Kidney (tissue), 13 donors: ENCODE measurements at regions not wholly inside any gene's neighbourhood (a gene's known extent, or its start where the extent isn't known, plus 50 kb on each side); places are given as distances from the start of the nearest gene placed in this dataset.
A peak's percentile ranks its signal among the peaks of the same experiment; 100 is the strongest.

Source experiments
- DNase-seq, 5 donors: peaks; one replicate each; pipeline ENCODE4 v3.0.0-alpha.2; 2013 to 2020
- FAIRE-seq: peaks from 2 replicates; lab custom pipeline; 2012; peaks lifted over from hg19 to GRCh38; lab: Jason Lieb, UNC
- H3K27ac ChIP-seq, 2 donors: one replicate each; pipeline ENCODE4 v1.7.0; 2013; ENCODE audit warnings: low read depth in 2 of 2, low read length in 2 of 2, inconsistent platforms in 1 of 2
- H3K27me3 ChIP-seq: one replicate; pipeline ENCODE4 v1.7.1; 2013; ENCODE audit warnings: low read length, inconsistent platforms; ENCODE audit not compliant: control insufficient read depth, insufficient read depth
- H3K36me3 ChIP-seq, 3 donors: one replicate each; pipeline versions ENCODE4 v1.7.0 to v1.7.1; 2013; ENCODE audit warnings: low read length in 3 of 3, control low read depth in 1 of 3, inconsistent platforms in 1 of 3; ENCODE audit not compliant: insufficient read depth in 3 of 3, control insufficient read depth in 2 of 3
- H3K4me1 ChIP-seq, 3 donors: one replicate each; pipeline versions ENCODE4 v1.7.0 to v1.7.1; 2013; ENCODE audit warnings: low read length in 3 of 3, inconsistent platforms in 1 of 3, low read depth in 1 of 3; ENCODE audit not compliant: control insufficient read depth in 2 of 3, insufficient read depth in 2 of 3
- H3K4me3 ChIP-seq, 3 donors: one replicate each; pipeline versions ENCODE4 v1.7.0 to v1.8.1; 2013; ENCODE audit warnings: low read length in 3 of 3, control low read depth in 1 of 3, inconsistent platforms in 1 of 3
- H3K9ac ChIP-seq, 3 donors: one replicate each; pipeline versions ENCODE4 v1.7.0 to v1.7.1; 2013; ENCODE audit warnings: low read length in 3 of 3, control low read depth in 1 of 3, inconsistent platforms in 1 of 3
- H3K9me3 ChIP-seq, 3 donors: one replicate each; pipeline versions ENCODE4 v1.7.0 to v1.7.1; 2013; ENCODE audit warnings: low read length in 3 of 3, control low read depth in 1 of 3, inconsistent platforms in 1 of 3; ENCODE audit not compliant: control insufficient read depth in 2 of 3, insufficient read depth in 1 of 3
- intact Hi-C: fragments of 100-400 bp; cut with DNase I; formaldehyde crosslinking; loops from one replicate; pipeline ENCODE4 v1.11.1; 2022
- TF ChIP-seq, protein P1 (sequence below): IDR thresholded peaks from 3 replicates; pipeline ENCODE4 v1.5.1; 2012; ENCODE audit warnings: mild to moderate bottlenecking, moderate library complexity, borderline replicate concordance; ENCODE audit not compliant: insufficient read depth; ENCODE audit errors: extremely low read depth
- donor health status: control.
- donor health status: control.
- donor health status: control.
- donor health status: control.
- donor health status: control.
- donor health status: DM: yes; HTN: yes; CAD: no.
- donor health status: Normal renal cell carcinoma (clear cell type).

DNA sequence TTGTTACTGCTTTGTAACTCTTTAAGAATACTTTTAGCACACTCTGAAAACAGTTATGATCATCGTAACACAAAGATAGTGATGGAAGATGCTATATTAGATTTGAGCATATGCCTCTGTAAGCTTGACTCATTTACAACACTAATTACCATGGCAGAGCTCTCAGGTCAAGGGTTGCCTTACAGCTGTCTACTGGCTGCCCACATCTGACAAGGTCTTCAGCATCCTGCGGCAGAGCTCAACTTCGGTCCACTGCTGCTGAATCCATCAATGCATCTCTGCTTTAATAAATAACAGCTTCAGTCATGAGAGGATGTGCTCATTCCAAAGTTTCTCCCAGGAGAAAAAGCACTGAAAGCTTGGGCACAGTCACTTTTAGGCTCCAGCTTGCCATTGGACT is 449.4 kb downstream of the RASEF start:
- H3K27ac ChIP-seq, result no peak overlapping the region
- H3K9me3 ChIP-seq, result no peaks in the 10 kb centered on the region
- TF ChIP-seq, protein P1, sequence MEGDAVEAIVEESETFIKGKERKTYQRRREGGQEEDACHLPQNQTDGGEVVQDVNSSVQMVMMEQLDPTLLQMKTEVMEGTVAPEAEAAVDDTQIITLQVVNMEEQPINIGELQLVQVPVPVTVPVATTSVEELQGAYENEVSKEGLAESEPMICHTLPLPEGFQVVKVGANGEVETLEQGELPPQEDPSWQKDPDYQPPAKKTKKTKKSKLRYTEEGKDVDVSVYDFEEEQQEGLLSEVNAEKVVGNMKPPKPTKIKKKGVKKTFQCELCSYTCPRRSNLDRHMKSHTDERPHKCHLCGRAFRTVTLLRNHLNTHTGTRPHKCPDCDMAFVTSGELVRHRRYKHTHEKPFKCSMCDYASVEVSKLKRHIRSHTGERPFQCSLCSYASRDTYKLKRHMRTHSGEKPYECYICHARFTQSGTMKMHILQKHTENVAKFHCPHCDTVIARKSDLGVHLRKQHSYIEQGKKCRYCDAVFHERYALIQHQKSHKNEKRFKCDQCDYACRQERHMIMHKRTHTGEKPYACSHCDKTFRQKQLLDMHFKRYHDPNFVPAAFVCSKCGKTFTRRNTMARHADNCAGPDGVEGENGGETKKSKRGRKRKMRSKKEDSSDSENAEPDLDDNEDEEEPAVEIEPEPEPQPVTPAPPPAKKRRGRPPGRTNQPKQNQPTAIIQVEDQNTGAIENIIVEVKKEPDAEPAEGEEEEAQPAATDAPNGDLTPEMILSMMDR, result no peak
- DNase-seq (no peak), FAIRE-seq (no peak)
- no peaks in the 10 kb centered on the region for H3K4me1 ChIP-seq
- no peaks in the 10 kb centered on the region for H3K36me3 ChIP-seq
- no peak overlapping the region for H3K9ac ChIP-seq
- H3K4me3 ChIP-seq, result no peak overlapping the region
- intact Hi-C loops, result no loop called here
- H3K27me3 ChIP-seq, result no peaks in the 10 kb centered on the region

DNA sequence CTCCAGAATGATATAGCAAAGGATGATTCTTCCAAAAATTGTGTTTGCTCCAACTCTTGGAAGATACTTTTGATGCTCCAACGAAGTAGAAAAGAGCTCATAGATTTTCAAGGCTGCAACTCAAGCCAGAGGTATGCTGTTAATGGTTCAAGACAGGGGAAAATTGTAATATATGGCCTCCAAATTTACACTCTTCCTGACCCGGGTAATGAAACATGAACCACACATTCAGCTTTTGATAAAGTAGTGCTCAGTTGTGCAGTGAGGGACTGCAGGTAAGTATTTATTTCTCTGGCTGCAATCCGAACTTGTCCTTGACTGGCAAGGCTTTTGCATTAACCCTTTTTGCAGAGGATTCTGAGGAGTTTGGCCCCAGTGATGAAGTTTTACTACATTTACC is 446.4 kb downstream of the RASEF start:
- no peak overlapping the region for H3K4me3 ChIP-seq
- DNase-seq (peak in 3 of 5 donors; percentile 35 to 78 (median 74)), FAIRE-seq (no peak)
- no peaks in the 10 kb centered on the region for H3K27me3 ChIP-seq
- intact Hi-C loops, result no loop called here
- H3K9ac ChIP-seq, result no peak overlapping the region
- H3K4me1 ChIP-seq, result no peaks in the 10 kb centered on the region
- TF ChIP-seq, protein P1, result no peak
- H3K27ac ChIP-seq, result no peak overlapping the region
- H3K36me3 ChIP-seq, result no peaks in the 10 kb centered on the region
- H3K9me3 ChIP-seq, result no peaks in the 10 kb centered on the region

DNA sequence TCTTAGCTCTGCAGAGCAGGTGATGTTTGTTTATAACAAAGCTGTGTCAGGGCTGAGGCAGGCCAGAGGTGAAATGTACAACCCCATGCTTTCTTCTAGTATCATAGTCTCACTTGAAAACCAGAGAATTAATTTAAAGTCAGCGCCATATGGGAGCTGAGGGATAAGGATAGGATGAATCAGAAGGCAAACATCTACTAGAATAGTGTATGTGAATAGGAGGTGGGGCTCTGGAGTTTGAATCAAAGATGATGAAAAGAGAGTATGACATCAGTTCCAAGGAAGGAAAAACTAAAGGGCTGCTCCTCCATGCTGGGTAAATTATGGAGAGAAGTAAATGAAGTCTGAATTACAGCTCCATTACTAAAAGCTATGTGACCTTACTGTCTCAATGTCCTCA is 441.5 kb downstream of the RASEF start:
- Histone ChIP-seq H3K36me3 (no peaks in the 10 kb centered on the region), H3K9me3 (no peaks in the 10 kb centered on the region), H3K4me3 (no peak overlapping the region), H3K4me1 (no peaks in the 10 kb centered on the region), H3K27me3 (no peaks in the 10 kb centered on the region), H3K9ac (no peak overlapping the region), H3K27ac (no peak overlapping the region)
- TF ChIP-seq, protein P1, result no peak
- intact Hi-C loops, result no loop called here
- FAIRE-seq (no peak), DNase-seq (no peak)

DNA sequence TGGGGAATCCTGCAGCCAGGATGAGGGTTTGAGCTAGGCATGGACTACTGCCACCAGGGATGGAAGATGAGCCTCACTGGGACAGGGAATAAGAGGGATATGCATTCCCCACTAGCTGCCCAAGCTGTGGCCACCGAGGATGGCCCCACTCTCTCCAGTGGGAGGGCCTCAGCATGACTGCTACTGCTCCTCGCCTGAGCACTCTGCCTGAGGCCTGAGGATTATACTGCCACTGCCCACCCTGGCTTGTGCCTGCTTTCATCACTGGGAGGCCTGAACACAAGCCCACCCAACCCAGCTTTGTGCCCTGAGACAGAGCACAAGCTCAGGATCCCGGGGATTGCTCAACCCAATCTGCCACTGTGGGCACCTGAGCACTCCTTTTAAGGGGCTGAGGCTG is 425.6 kb downstream of the RASEF start:
- no peaks in the 10 kb centered on the region for H3K27me3 ChIP-seq
- no peaks in the 10 kb centered on the region for H3K4me1 ChIP-seq
- no peaks in the 10 kb centered on the region for H3K36me3 ChIP-seq
- TF ChIP-seq, protein P1, result no peak
- intact Hi-C loops, result no loop called here
- no peak for FAIRE-seq
- peak in 1 of 5 donors; percentile 49 for DNase-seq
- H3K9me3 ChIP-seq, result peaks cover 0 to 10% (median 0%) of the 10 kb centered on the region in 3 donors
- H3K27ac ChIP-seq, result no peak overlapping the region
- H3K9ac ChIP-seq, result no peak overlapping the region
- no peak overlapping the region for H3K4me3 ChIP-seq
